HepG2 (cell line): ENCODE measurements at regions not wholly inside any gene's neighbourhood (a gene's known extent, or its start where the extent isn't known, plus 50 kb on each side); places are given as distances from the start of the nearest gene placed in this dataset.

Source experiments
- ATAC-seq: fragments of 200-7000 bp; cut with Tn5 transposase; 3 replicates; pipeline ENCODE4 v1.9.1; 2020; ENCODE audit warnings: mild to moderate bottlenecking, moderate library complexity
- BruUV-seq: library from RNA; stranded (reverse); fragments of 400-500 nt; replicated peaks from 2 replicates; lab custom pipeline; 2021; lab: Mats Ljungman, UMichigan
- CTCF ChIA-PET: fragments of 300-600 bp; formaldehyde crosslinking; extraction: SDS; loops from one replicate; lab custom pipeline; 2021; ENCODE audit warnings: low total read pairs, inconsistent platforms, low intra/inter-chr PET ratio; lab: Yijun Ruan, JAX
- POLR2A ChIA-PET: fragments of 350-600 bp; sonication (Branson Sonifier 250); formaldehyde crosslinking; loops from one replicate; lab custom pipeline; 2020; ENCODE audit warnings: antibody characterized with exemption, inconsistent platforms; lab: Yijun Ruan, JAX
- DNase-seq: peaks from one replicate; pipeline ENCODE4 v3.0.0-alpha.2; 2015; ENCODE audit warnings: low spot score
- FAIRE-seq: peaks from 3 replicates; lab custom pipeline; 2011; peaks lifted over from hg19 to GRCh38; lab: Jason Lieb, UNC
- H2AFZ ChIP-seq: one replicate; pipeline ENCODE4 v1.6.1; 2011; ENCODE audit warnings: low read length, inconsistent platforms
- H3K27ac ChIP-seq: fragments of 300-600 bp; 3 replicates; pipeline ENCODE4 v1.8.0; 2011; ENCODE audit warnings: mixed run types, mild to moderate bottlenecking, mixed read lengths, low read length, inconsistent platforms; ENCODE audit not compliant: insufficient read depth; ENCODE audit errors: extremely low read length
- H3K27me3 ChIP-seq, 2 experiments: fragments of 200-600 bp in 1 of 2; 2 replicates in 1 of 2; 3 replicates in 1 of 2; pipeline versions ENCODE4 v1.6.0 to v1.8.0; 2011; ENCODE audit warnings: low read length in 2 of 2, mild to moderate bottlenecking in 2 of 2, moderate library complexity in 2 of 2, inconsistent platforms in 1 of 2; ENCODE audit not compliant: insufficient read depth in 2 of 2, control insufficient read depth in 1 of 2
- H3K36me3 ChIP-seq, 2 experiments: fragments of 200-600 bp in 1 of 2; replicated peaks in 1 of 2; 2 replicates in 1 of 2; 3 replicates in 1 of 2; pipeline versions ENCODE4 v1.5.1 to v1.8.0; 2011; ENCODE audit warnings: low read length in 2 of 2, inconsistent platforms in 1 of 2; ENCODE audit not compliant: insufficient read depth in 2 of 2, control insufficient read depth in 1 of 2
- H3K4me1 ChIP-seq: 2 replicates; pipeline ENCODE4 v1.5.1; 2012; ENCODE audit warnings: low read length, inconsistent platforms; ENCODE audit not compliant: insufficient read depth
- H3K4me2 ChIP-seq: 2 replicates; pipeline ENCODE4 v1.6.0; 2011; ENCODE audit warnings: low read depth, low read length, inconsistent platforms
- H3K4me3 ChIP-seq, 3 experiments: fragments of 200-600 bp in 1 of 3; sonication (generic), shearing (Covaris generic) in 1 of 3; replicated peaks in 1 of 3; 2 replicates each; pipeline ENCODE4 v1.5.1; 2011 to 2016; ENCODE audit warnings: low read length in 3 of 3, inconsistent platforms in 2 of 3, low read depth in 2 of 3, mild to moderate bottlenecking in 2 of 3, control low read depth in 1 of 3, mixed read lengths in 1 of 3; ENCODE audit not compliant: insufficient read depth in 1 of 3
- H3K79me2 ChIP-seq: one replicate; pipeline ENCODE4 v1.6.1; 2011; ENCODE audit warnings: low read length, inconsistent platforms; ENCODE audit not compliant: insufficient read depth
- H3K9ac ChIP-seq: 2 replicates; pipeline ENCODE4 v1.6.0; 2011; ENCODE audit warnings: mild to moderate bottlenecking, low read depth, low read length, inconsistent platforms; ENCODE audit not compliant: insufficient read depth
- H3K9me3 ChIP-seq: 2 replicates; pipeline ENCODE4 v1.5.1; 2012; ENCODE audit warnings: mild to moderate bottlenecking, low read length
- H4K20me1 ChIP-seq: 2 replicates; pipeline ENCODE4 v1.6.0; 2011; ENCODE audit warnings: inconsistent platforms, mild to moderate bottlenecking, low read length, moderate library complexity; ENCODE audit not compliant: insufficient read depth
- ATF7 ChIP-seq, 2 experiments: fragments of 450-650 bp in 1 of 2; sonication (generic) in 1 of 2; formaldehyde crosslinking in 1 of 2; IDR thresholded peaks; 2 replicates each; pipeline versions ENCODE4 v1.4.0 to v1.6.1; 2016 to 2020; ENCODE audit warnings: antibody characterized with exemption in 1 of 2, mild to moderate bottlenecking in 1 of 2, missing genetic modification reagents in 1 of 2
- CEBPB ChIP-seq: IDR thresholded peaks from 2 replicates; pipeline ENCODE4 v1.6.1; 2011; ENCODE audit warnings: low read depth, low read length, improper control_type of control experiment, borderline replicate concordance
- CHD2 ChIP-seq: IDR thresholded peaks from 2 replicates; pipeline ENCODE4 v1.6.1; 2011; ENCODE audit warnings: low read depth, low read length, improper control_type of control experiment
- MNT ChIP-seq: fragments of 450-650 bp; IDR thresholded peaks from 2 replicates; pipeline ENCODE4 v1.6.1; 2016
- NFYC ChIP-seq: IDR thresholded peaks from 2 replicates; pipeline ENCODE4 v1.6.1; 2016; ENCODE audit warnings: missing genetic modification reagents, missing compliant biosample characterization
- YY1 ChIP-seq: IDR thresholded peaks from 2 replicates; pipeline ENCODE4 v1.6.1; 2011; ENCODE audit warnings: low read length, low read depth, moderate library complexity, mild to moderate bottlenecking; ENCODE audit not compliant: insufficient read depth, insufficient replicate concordance
- ZBTB8A ChIP-seq: sonication (generic); formaldehyde crosslinking; IDR thresholded peaks from 2 replicates; pipeline ENCODE4 v1.4.0; 2020; ENCODE audit warnings: mild to moderate bottlenecking, low read depth, missing genetic modification reagents, borderline replicate concordance
- ZNF24 ChIP-seq: fragments of 450-650 bp; IDR thresholded peaks from 2 replicates; pipeline ENCODE4 v1.6.1; 2017; ENCODE audit warnings: antibody characterized with exemption, mild to moderate bottlenecking
- ZNF263 ChIP-seq: sonication (generic); formaldehyde crosslinking; IDR thresholded peaks from 2 replicates; pipeline ENCODE4 v1.4.0; 2020; ENCODE audit warnings: missing genetic modification reagents
- ZNF337 ChIP-seq: sonication (generic); formaldehyde crosslinking; IDR thresholded peaks from 2 replicates; pipeline ENCODE4 v1.5.1; 2020; ENCODE audit warnings: missing genetic modification reagents, low read depth, mild to moderate bottlenecking, borderline replicate concordance
- ZNF737 ChIP-seq: sonication (generic); formaldehyde crosslinking; IDR thresholded peaks from 2 replicates; pipeline ENCODE4 v1.5.0; 2020; ENCODE audit warnings: missing genetic modification reagents, mild to moderate bottlenecking, borderline replicate concordance
- ZNF781 ChIP-seq: sonication (generic); formaldehyde crosslinking; IDR thresholded peaks from 2 replicates; pipeline ENCODE4 v1.5.1; 2020; ENCODE audit warnings: borderline replicate concordance, mild to moderate bottlenecking, missing genetic modification reagents; ENCODE audit errors: not compliant biosample characterization
- WGBS: methylation state at CpG from one replicate; pipeline ENCODE4 v1.1.6; 2017; ENCODE audit warnings: low lambda C conversion rate; 5-methylcytosine and 5-hydroxymethylcytosine counted together
- in situ Hi-C: cut with HindIII; loops from 2 replicates; pipeline ENCODE4 v1.10.0; 2017; ENCODE audit warnings: low pct_unique_long_range_greater_than_20kb; ENCODE audit not compliant: extremely low pct_ligation_motif_present
- intact Hi-C: fragments of 100-400 bp; cut with micrococcal nuclease; formaldehyde crosslinking; loops from one replicate; pipeline ENCODE4 v1.10.0; 2022; ENCODE audit not compliant: unreplicated experiment
- TF ChIP-seq, protein P1 (sequence below): IDR thresholded peaks from 2 replicates; pipeline ENCODE4 v1.6.1; 2016; ENCODE audit warnings: low read depth, control low read depth
- TF ChIP-seq, protein P2 (sequence below): sonication (generic); formaldehyde crosslinking; IDR thresholded peaks from 2 replicates; pipeline ENCODE4 v1.4.0; 2020; ENCODE audit warnings: missing genetic modification reagents
- TF ChIP-seq, protein P3 (sequence below): sonication (generic); formaldehyde crosslinking; IDR thresholded peaks from 2 replicates; pipeline ENCODE4 v1.4.0; 2020; ENCODE audit warnings: mild to moderate bottlenecking, missing genetic modification reagents
- TF ChIP-seq, protein P4 (sequence below): sonication (generic); formaldehyde crosslinking; IDR thresholded peaks from 2 replicates; pipeline ENCODE4 v1.4.0; 2020; ENCODE audit warnings: mild to moderate bottlenecking, missing genetic modification reagents

DNA sequence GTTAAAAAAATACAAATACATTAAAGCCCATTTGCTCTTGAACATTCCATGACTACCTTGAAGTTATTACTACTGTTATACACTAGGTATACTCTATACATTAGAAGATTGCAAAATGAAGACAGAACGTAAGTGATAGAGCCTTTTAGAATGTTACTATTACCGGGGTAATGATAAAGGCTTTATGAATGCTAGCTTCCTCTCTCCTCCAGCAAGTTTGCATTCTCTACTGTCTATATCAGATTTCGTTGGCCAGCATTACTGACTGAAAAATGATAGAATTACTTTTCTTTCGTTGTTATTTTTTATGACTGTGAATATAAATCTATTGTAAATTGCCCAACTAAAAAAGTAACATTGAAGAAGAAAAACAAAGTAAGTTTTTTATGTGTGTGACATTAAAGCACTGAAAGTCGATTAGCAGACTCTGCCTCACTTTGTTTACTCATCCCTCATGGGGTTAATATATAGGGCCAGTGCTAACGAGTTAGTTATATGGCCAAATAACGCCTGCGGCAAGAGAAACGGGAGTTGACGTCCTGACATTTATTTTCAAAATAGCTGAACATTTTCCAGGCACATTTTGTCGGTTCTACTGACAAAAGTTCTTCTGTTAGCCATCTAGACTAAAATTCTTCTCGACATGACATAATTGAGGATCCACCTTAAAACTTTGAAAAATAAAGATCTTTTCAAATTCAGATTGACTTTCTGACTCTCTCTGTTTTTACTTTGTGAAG, 163.8 kb upstream of the KITLG start:
- in situ Hi-C loops: no loop called here
- Histone ChIP-seq H2AFZ (no peak overlapping the region), H4K20me1 (no peaks in the 10 kb centered on the region), H3K9ac (no peak overlapping the region), H3K79me2 (no peaks in the 10 kb centered on the region), H3K4me3 (no peak overlapping the region), H3K9me3 (no peaks in the 10 kb centered on the region), H3K27me3 (no peaks in the 10 kb centered on the region), H3K4me2 (no peak overlapping the region), H3K4me1 (peaks cover 16% of the 10 kb centered on the region), H3K27ac (no peak overlapping the region), H3K36me3 (no peaks in the 10 kb centered on the region)
- POLR2A ChIA-PET: no interaction called here
- intact Hi-C loops: no loop called here
- TF ChIP-seq ZNF781 (CRISPR knock-in tag) (no peak), ATF7 (IDR thresholded peaks at IDR 0.05) (no peak), ATF7 (CRISPR knock-in tag; IDR thresholded peaks at IDR 0.05) (no peak), YY1 (no peak), MNT (no peak), ZNF737 (CRISPR knock-in tag) (no peak), ZNF337 (CRISPR knock-in tag) (no peak), ZBTB8A (CRISPR knock-in tag) (no peak), NFYC (no peak), ZNF24 (no peak), CEBPB (no peak), CHD2 (no peak), ZNF263 (CRISPR knock-in tag) (no peak)
- TF ChIP-seq, protein P1, sequence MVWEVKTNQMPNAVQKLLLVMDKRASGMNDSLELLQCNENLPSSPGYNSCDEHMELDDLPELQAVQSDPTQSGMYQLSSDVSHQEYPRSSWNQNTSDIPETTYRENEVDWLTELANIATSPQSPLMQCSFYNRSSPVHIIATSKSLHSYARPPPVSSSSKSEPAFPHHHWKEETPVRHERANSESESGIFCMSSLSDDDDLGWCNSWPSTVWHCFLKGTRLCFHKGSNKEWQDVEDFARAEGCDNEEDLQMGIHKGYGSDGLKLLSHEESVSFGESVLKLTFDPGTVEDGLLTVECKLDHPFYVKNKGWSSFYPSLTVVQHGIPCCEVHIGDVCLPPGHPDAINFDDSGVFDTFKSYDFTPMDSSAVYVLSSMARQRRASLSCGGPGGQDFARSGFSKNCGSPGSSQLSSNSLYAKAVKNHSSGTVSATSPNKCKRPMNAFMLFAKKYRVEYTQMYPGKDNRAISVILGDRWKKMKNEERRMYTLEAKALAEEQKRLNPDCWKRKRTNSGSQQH (CRISPR knock-in tag): no peak
- TF ChIP-seq, protein P2, sequence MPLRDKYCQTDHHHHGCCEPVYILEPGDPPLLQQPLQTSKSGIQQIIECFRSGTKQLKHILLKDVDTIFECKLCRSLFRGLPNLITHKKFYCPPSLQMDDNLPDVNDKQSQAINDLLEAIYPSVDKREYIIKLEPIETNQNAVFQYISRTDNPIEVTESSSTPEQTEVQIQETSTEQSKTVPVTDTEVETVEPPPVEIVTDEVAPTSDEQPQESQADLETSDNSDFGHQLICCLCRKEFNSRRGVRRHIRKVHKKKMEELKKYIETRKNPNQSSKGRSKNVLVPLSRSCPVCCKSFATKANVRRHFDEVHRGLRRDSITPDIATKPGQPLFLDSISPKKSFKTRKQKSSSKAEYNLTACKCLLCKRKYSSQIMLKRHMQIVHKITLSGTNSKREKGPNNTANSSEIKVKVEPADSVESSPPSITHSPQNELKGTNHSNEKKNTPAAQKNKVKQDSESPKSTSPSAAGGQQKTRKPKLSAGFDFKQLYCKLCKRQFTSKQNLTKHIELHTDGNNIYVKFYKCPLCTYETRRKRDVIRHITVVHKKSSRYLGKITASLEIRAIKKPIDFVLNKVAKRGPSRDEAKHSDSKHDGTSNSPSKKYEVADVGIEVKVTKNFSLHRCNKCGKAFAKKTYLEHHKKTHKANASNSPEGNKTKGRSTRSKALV (CRISPR knock-in tag): no peak
- TF ChIP-seq, protein P3, sequence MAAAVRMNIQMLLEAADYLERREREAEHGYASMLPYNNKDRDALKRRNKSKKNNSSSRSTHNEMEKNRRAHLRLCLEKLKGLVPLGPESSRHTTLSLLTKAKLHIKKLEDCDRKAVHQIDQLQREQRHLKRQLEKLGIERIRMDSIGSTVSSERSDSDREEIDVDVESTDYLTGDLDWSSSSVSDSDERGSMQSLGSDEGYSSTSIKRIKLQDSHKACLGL (CRISPR knock-in tag): no peak
- TF ChIP-seq, protein P4, sequence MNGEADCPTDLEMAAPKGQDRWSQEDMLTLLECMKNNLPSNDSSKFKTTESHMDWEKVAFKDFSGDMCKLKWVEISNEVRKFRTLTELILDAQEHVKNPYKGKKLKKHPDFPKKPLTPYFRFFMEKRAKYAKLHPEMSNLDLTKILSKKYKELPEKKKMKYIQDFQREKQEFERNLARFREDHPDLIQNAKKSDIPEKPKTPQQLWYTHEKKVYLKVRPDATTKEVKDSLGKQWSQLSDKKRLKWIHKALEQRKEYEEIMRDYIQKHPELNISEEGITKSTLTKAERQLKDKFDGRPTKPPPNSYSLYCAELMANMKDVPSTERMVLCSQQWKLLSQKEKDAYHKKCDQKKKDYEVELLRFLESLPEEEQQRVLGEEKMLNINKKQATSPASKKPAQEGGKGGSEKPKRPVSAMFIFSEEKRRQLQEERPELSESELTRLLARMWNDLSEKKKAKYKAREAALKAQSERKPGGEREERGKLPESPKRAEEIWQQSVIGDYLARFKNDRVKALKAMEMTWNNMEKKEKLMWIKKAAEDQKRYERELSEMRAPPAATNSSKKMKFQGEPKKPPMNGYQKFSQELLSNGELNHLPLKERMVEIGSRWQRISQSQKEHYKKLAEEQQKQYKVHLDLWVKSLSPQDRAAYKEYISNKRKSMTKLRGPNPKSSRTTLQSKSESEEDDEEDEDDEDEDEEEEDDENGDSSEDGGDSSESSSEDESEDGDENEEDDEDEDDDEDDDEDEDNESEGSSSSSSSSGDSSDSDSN (CRISPR knock-in tag): no peak
- BruUV-seq: no TSS peak
- ATAC-seq: no peak
- FAIRE-seq: no peak
- WGBS: 50% methylated on average over 12 of the region's 12 CpGs
- no peak for DNase-seq
- CTCF ChIA-PET: no interaction called here
